DOHH2 (cell line): ENCODE measurements at regions not wholly inside any gene's neighbourhood (a gene's known extent, or its start where the extent isn't known, plus 50 kb on each side); places are given as distances from the start of the nearest gene placed in this dataset.

Source experiments
- CTCF ChIP-seq: fragments of 200-600 bp; sonication (generic); IDR thresholded peaks from one replicate; pipeline ENCODE4 v1.5.1; 2014; ENCODE audit warnings: antibody characterized with exemption, mild to moderate bottlenecking, low read depth, low read length; ENCODE audit not compliant: poor library complexity, severe bottlenecking
- EZH2phosphoT487 ChIP-seq: fragments of 200-600 bp; sonication (generic); IDR thresholded peaks from 2 replicates; pipeline ENCODE4 v1.6.1; 2017; ENCODE audit warnings: borderline replicate concordance, mild to moderate bottlenecking, antibody characterized with exemption, low read length, moderate library complexity, mixed read lengths

GRCh38 chr2:15793078-15793913 lies 147.1 kb upstream of the MYCN start:
- TF ChIP-seq CTCF (no peak), EZH2phosphoT487 (no peak)
